Mesendoderm (in vitro differentiated cells): ENCODE measurements at regions not wholly inside any gene's neighbourhood (a gene's known extent, or its start where the extent isn't known, plus 50 kb on each side); places are given as distances from the start of the nearest gene placed in this dataset.

Experiments used
- DNase-seq: peaks from one replicate; pipeline ENCODE4 v3.0.0; 2013
- H2AK5ac ChIP-seq: 2 replicates; pipeline ENCODE4 v1.6.1; 2013; ENCODE audit warnings: low read length, inconsistent platforms
- H2BK120ac ChIP-seq: 2 replicates; pipeline ENCODE4 v1.6.1; 2013; ENCODE audit warnings: low read depth, mild to moderate bottlenecking, low read length, moderate library complexity, mixed read lengths
- H2BK15ac ChIP-seq: replicated peaks from 2 replicates; pipeline ENCODE4 v1.6.1; 2013; ENCODE audit warnings: low read depth, mild to moderate bottlenecking, moderate library complexity
- H2BK5ac ChIP-seq: 2 replicates; pipeline ENCODE4 v1.6.1; 2013; ENCODE audit warnings: low read length, inconsistent platforms
- H3K18ac ChIP-seq: 2 replicates; pipeline ENCODE4 v1.6.1; 2013; ENCODE audit warnings: mild to moderate bottlenecking, low read length, mixed read lengths
- H3K23ac ChIP-seq: one replicate; pipeline ENCODE4 v1.6.1; 2013; ENCODE audit warnings: low read length
- H3K27ac ChIP-seq: 2 replicates; pipeline ENCODE4 v1.5.1; 2013; ENCODE audit warnings: low read depth, mild to moderate bottlenecking, inconsistent platforms, low read length, moderate library complexity
- H3K27me3 ChIP-seq: 2 replicates; pipeline ENCODE4 v1.6.1; 2013; ENCODE audit warnings: low read length, control low read depth, mild to moderate bottlenecking, inconsistent platforms; ENCODE audit not compliant: insufficient read depth, poor library complexity
- H3K36me3 ChIP-seq: 2 replicates; pipeline ENCODE4 v1.6.1; 2013; ENCODE audit warnings: low read length, inconsistent platforms; ENCODE audit not compliant: control insufficient read depth, insufficient read depth
- H3K4ac ChIP-seq: one replicate; pipeline ENCODE4 v1.6.1; 2013; ENCODE audit warnings: low read depth, mild to moderate bottlenecking, low read length, moderate library complexity
- H3K4me1 ChIP-seq: 2 replicates; pipeline ENCODE4 v1.6.1; 2013; ENCODE audit warnings: low read depth, low read length, inconsistent platforms; ENCODE audit not compliant: control insufficient read depth
- H3K4me2 ChIP-seq: 2 replicates; pipeline ENCODE4 v1.6.1; 2013; ENCODE audit warnings: low read length
- H3K4me3 ChIP-seq: 2 replicates; pipeline ENCODE4 v1.5.1; 2013; ENCODE audit warnings: mild to moderate bottlenecking, low read length
- H3K56ac ChIP-seq: one replicate; pipeline ENCODE4 v1.6.1; 2013; ENCODE audit warnings: low read length
- H3K79me1 ChIP-seq: 2 replicates; pipeline ENCODE4 v1.6.1; 2013; ENCODE audit warnings: low read length, inconsistent platforms
- H3K79me2 ChIP-seq: 2 replicates; pipeline ENCODE4 v1.6.1; 2013; ENCODE audit warnings: mild to moderate bottlenecking, low read length; ENCODE audit not compliant: control insufficient read depth, insufficient read depth
- H3K9ac ChIP-seq: 2 replicates; pipeline ENCODE4 v1.6.1; 2013; ENCODE audit warnings: low read length, inconsistent platforms
- H4K5ac ChIP-seq: one replicate; pipeline ENCODE4 v1.6.1; 2013; ENCODE audit warnings: low read length
- H4K8ac ChIP-seq: one replicate; pipeline ENCODE4 v1.6.1; 2013; ENCODE audit warnings: low read depth, mild to moderate bottlenecking, control low read depth, low read length, moderate library complexity
- WGBS: extraction: QIAGEN DNeasy Blood & Tissue Kit; methylation state at CpG from one replicate; pipeline ENCODE4 v1.1.7; 2013; ENCODE audit warnings: low lambda C conversion rate, missing lambda C conversion rate; ENCODE audit not compliant: insufficient coverage; ENCODE audit errors: extremely low coverage; 5-methylcytosine and 5-hydroxymethylcytosine counted together

- H3K4me1 ChIP-seq, result no peaks in the 10 kb centered on the region
- H3K9ac ChIP-seq, result no peak overlapping the region
- WGBS, result no CpG with 5 or more reads among the region's 5 CpGs
- no peak overlapping the region for H3K27ac ChIP-seq
- H4K8ac ChIP-seq, result no peak overlapping the region
- H3K23ac ChIP-seq, result no peak overlapping the region
- H4K5ac ChIP-seq, result no peak overlapping the region
- H3K56ac ChIP-seq, result no peak overlapping the region
- no peak overlapping the region for H2BK15ac ChIP-seq
- no peaks in the 10 kb centered on the region for H3K79me1 ChIP-seq
- no peak overlapping the region for H3K18ac ChIP-seq
- no peak overlapping the region for H2BK120ac ChIP-seq
- no peaks in the 10 kb centered on the region for H3K27me3 ChIP-seq
- no peak for DNase-seq
- no peak overlapping the region for H3K4me3 ChIP-seq
- no peaks in the 10 kb centered on the region for H3K79me2 ChIP-seq
- H3K4ac ChIP-seq, result no peak overlapping the region
- H3K4me2 ChIP-seq, result no peak overlapping the region
- H2AK5ac ChIP-seq, result no peak overlapping the region
- H3K36me3 ChIP-seq, result no peaks in the 10 kb centered on the region
- H2BK5ac ChIP-seq, result no peak overlapping the region
These were observed 135.9 kb downstream of the C12orf75 start for GRCh38 chr12:105466231-105466900.

- H3K23ac ChIP-seq, result no peak overlapping the region
- no peak overlapping the region for H2BK15ac ChIP-seq
- H3K79me2 ChIP-seq, result no peaks in the 10 kb centered on the region
- no peaks in the 10 kb centered on the region for H3K4me1 ChIP-seq
- WGBS, result no CpG with 5 or more reads among the region's 7 CpGs
- no peak overlapping the region for H4K8ac ChIP-seq
- H4K5ac ChIP-seq, result no peak overlapping the region
- DNase-seq, result no peak
- no peak overlapping the region for H2BK5ac ChIP-seq
- H2AK5ac ChIP-seq, result no peak overlapping the region
- no peak overlapping the region for H3K4me2 ChIP-seq
- no peak overlapping the region for H3K27ac ChIP-seq
- H3K18ac ChIP-seq, result no peak overlapping the region
- no peak overlapping the region for H3K9ac ChIP-seq
- H3K79me1 ChIP-seq, result no peaks in the 10 kb centered on the region
- H3K27me3 ChIP-seq, result no peaks in the 10 kb centered on the region
- H3K56ac ChIP-seq, result no peak overlapping the region
- no peak overlapping the region for H3K4me3 ChIP-seq
- H3K36me3 ChIP-seq, result no peaks in the 10 kb centered on the region
- H3K4ac ChIP-seq, result no peak overlapping the region
- H2BK120ac ChIP-seq, result no peak overlapping the region
These were observed 136.6 kb downstream of the C12orf75 start for GRCh38 chr12:105466901-105467598.

- no peak overlapping the region for H2BK5ac ChIP-seq
- H3K4ac ChIP-seq, result no peak overlapping the region
- no peak overlapping the region for H3K27ac ChIP-seq
- no peak overlapping the region for H3K18ac ChIP-seq
- no peak overlapping the region for H4K8ac ChIP-seq
- no peak overlapping the region for H3K56ac ChIP-seq
- H3K9ac ChIP-seq, result no peak overlapping the region
- H3K79me2 ChIP-seq, result no peaks in the 10 kb centered on the region
- no peaks in the 10 kb centered on the region for H3K79me1 ChIP-seq
- no peaks in the 10 kb centered on the region for H3K4me1 ChIP-seq
- WGBS, result no CpG with 5 or more reads among the region's 4 CpGs
- H2BK15ac ChIP-seq, result no peak overlapping the region
- H3K23ac ChIP-seq, result no peak overlapping the region
- H3K27me3 ChIP-seq, result no peaks in the 10 kb centered on the region
- H3K36me3 ChIP-seq, result no peaks in the 10 kb centered on the region
- no peak overlapping the region for H2AK5ac ChIP-seq
- H3K4me3 ChIP-seq, result no peak overlapping the region
- no peak overlapping the region for H3K4me2 ChIP-seq
- no peak for DNase-seq
- no peak overlapping the region for H2BK120ac ChIP-seq
- no peak overlapping the region for H4K5ac ChIP-seq
These were observed 137.3 kb downstream of the C12orf75 start for GRCh38 chr12:105467710-105468366.

GRCh38 chr12:105468464-105468863 is 138.0 kb downstream of the C12orf75 start:
- Histone ChIP-seq H2BK120ac (no peak overlapping the region), H3K4me2 (no peak overlapping the region), H3K23ac (no peak overlapping the region), H3K27ac (no peak overlapping the region), H3K56ac (no peak overlapping the region), H3K4me3 (no peak overlapping the region), H3K79me1 (no peaks in the 10 kb centered on the region), H3K4me1 (no peaks in the 10 kb centered on the region), H3K4ac (no peak overlapping the region), H2BK15ac (no peak overlapping the region), H4K8ac (no peak overlapping the region), H4K5ac (no peak overlapping the region), H3K79me2 (no peaks in the 10 kb centered on the region), H3K9ac (no peak overlapping the region), H3K18ac (no peak overlapping the region), H3K36me3 (no peaks in the 10 kb centered on the region), H2AK5ac (no peak overlapping the region), H3K27me3 (no peaks in the 10 kb centered on the region), H2BK5ac (no peak overlapping the region)
- no peak for DNase-seq
- WGBS, result no CpG with 5 or more reads among the region's 1 CpG

GRCh38 chr12:105469211-105469610 is 138.7 kb downstream of the C12orf75 start:
- no peak overlapping the region for H3K23ac ChIP-seq
- H3K79me1 ChIP-seq, result no peaks in the 10 kb centered on the region
- H3K4me2 ChIP-seq, result no peak overlapping the region
- no peak overlapping the region for H3K4ac ChIP-seq
- no peaks in the 10 kb centered on the region for H3K79me2 ChIP-seq
- H3K18ac ChIP-seq, result no peak overlapping the region
- WGBS, result no CpG with 5 or more reads among the region's 5 CpGs
- no peak overlapping the region for H2AK5ac ChIP-seq
- H2BK15ac ChIP-seq, result no peak overlapping the region
- no peak overlapping the region for H2BK120ac ChIP-seq
- H3K27me3 ChIP-seq, result no peaks in the 10 kb centered on the region
- H3K4me1 ChIP-seq, result no peaks in the 10 kb centered on the region
- no peak overlapping the region for H3K56ac ChIP-seq
- H3K4me3 ChIP-seq, result no peak overlapping the region
- H3K27ac ChIP-seq, result no peak overlapping the region
- no peak overlapping the region for H4K5ac ChIP-seq
- H3K9ac ChIP-seq, result no peak overlapping the region
- no peaks in the 10 kb centered on the region for H3K36me3 ChIP-seq
- H2BK5ac ChIP-seq, result no peak overlapping the region
- no peak overlapping the region for H4K8ac ChIP-seq
- no peak for DNase-seq
